ENCODE measurements at regions not wholly inside any gene's neighbourhood (a gene's known extent, or its start where the extent isn't known, plus 50 kb on each side); places are given as distances from the start of the nearest gene placed in this dataset.

DNA sequence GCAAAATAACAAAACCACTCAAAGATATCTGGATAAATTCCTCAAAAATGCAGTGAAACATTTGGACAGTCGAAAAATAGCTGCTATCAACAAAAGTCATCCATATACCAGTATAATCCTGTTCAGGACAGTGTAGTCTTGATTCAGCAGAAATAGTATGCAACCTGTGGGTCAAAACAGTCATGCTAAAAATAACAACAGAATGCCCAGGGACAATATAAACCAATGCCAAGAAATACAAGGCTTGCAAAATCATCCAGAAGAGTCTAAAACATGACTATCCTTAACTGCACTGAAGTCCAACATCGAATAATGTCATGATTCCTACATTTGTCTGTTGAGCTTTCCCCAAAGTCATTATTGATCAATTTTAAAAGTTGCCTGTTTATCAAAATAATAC lies 425.9 kb downstream of the FSCB start:
- TF ChIP-seq, protein P1, sequence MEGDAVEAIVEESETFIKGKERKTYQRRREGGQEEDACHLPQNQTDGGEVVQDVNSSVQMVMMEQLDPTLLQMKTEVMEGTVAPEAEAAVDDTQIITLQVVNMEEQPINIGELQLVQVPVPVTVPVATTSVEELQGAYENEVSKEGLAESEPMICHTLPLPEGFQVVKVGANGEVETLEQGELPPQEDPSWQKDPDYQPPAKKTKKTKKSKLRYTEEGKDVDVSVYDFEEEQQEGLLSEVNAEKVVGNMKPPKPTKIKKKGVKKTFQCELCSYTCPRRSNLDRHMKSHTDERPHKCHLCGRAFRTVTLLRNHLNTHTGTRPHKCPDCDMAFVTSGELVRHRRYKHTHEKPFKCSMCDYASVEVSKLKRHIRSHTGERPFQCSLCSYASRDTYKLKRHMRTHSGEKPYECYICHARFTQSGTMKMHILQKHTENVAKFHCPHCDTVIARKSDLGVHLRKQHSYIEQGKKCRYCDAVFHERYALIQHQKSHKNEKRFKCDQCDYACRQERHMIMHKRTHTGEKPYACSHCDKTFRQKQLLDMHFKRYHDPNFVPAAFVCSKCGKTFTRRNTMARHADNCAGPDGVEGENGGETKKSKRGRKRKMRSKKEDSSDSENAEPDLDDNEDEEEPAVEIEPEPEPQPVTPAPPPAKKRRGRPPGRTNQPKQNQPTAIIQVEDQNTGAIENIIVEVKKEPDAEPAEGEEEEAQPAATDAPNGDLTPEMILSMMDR (IDR thresholded peaks at IDR 0.05): no peak
- no peak for TF ChIP-seq POLR2A (IDR thresholded peaks at IDR 0.05)
- no peak for TF ChIP-seq EP300 (IDR thresholded peaks at IDR 0.05)
